ENCODE measurements at regions not wholly inside any gene's neighbourhood (a gene's known extent, or its start where the extent isn't known, plus 50 kb on each side); places are given as distances from the start of the nearest gene placed in this dataset.
A peak's percentile ranks its signal among the peaks of the same experiment; 100 is the strongest.

GRCh38 chr10:52485462-52485861, 171.4 kb downstream of the DKK1 start:
- no peaks in the 10 kb centered on the region for H3K4me1 ChIP-seq (ENCODE audit: insufficient read depth, low read length, severe bottlenecking)

GRCh38 chr10:52486840-52487611, 172.9 kb downstream of the DKK1 start:
- TF ChIP-seq CTCF (IDR thresholded peaks at IDR 0.05; ENCODE audit: low read length) (no peak), EZH2 (IDR thresholded peaks at IDR 0.05; ENCODE audit: borderline replicate concordance, low read length) (no peak)

More at GRCh38 chr10:52485462-52485861, 171.4 kb downstream of the DKK1 start:
- H3K9me2 ChIP-seq (ENCODE audit: low read depth, low read length), result no peaks in the 10 kb centered on the region
- no peaks in the 10 kb centered on the region for H3K27me3 ChIP-seq (ENCODE audit: insufficient read depth, low read length)
- H2AFZ ChIP-seq (ENCODE audit: low read length), result no peak overlapping the region
- H3K9me3 ChIP-seq (ENCODE audit: low read length), result no peaks in the 10 kb centered on the region
- H3K27ac ChIP-seq (ENCODE audit: low read depth, low read length, poor library complexity, severe bottlenecking), result no peak overlapping the region
- no peaks in the 10 kb centered on the region for H4K20me1 ChIP-seq (ENCODE audit: insufficient read depth, low read length)
- TF ChIP-seq CTCF (IDR thresholded peaks at IDR 0.05; ENCODE audit: low read length), result no peak
- TF ChIP-seq EZH2 (IDR thresholded peaks at IDR 0.05; ENCODE audit: borderline replicate concordance, low read length), result no peak
- no peaks in the 10 kb centered on the region for H3K79me2 ChIP-seq (ENCODE audit: insufficient read depth, low read length)
- no peak overlapping the region for H3K4me3 ChIP-seq (ENCODE audit: low read depth, low read length, poor library complexity, severe bottlenecking)
- H3F3A ChIP-seq (ENCODE audit: insufficient read depth, low read length), result no peaks in the 10 kb centered on the region
- H3K4me2 ChIP-seq (ENCODE audit: low read length), result no peak overlapping the region
- no peak overlapping the region for H3K9ac ChIP-seq (ENCODE audit: low read length)
- no peaks in the 10 kb centered on the region for H3K36me3 ChIP-seq (ENCODE audit: insufficient read depth, low read length)

GRCh38 chr10:52488606-52489485, 174.8 kb downstream of the DKK1 start:
- TF ChIP-seq CTCF (IDR thresholded peaks at IDR 0.05; ENCODE audit: low read length) (peak; percentile 55), EZH2 (IDR thresholded peaks at IDR 0.05; ENCODE audit: borderline replicate concordance, low read length) (no peak)
- H3K4me3 ChIP-seq (ENCODE audit: low read depth, low read length, poor library complexity, severe bottlenecking), result no peak overlapping the region
- no peak overlapping the region for H2AFZ ChIP-seq (ENCODE audit: low read length)
- no peaks in the 10 kb centered on the region for H3K36me3 ChIP-seq (ENCODE audit: insufficient read depth, low read length)
- no peaks in the 10 kb centered on the region for H3K79me2 ChIP-seq (ENCODE audit: insufficient read depth, low read length)
- no peaks in the 10 kb centered on the region for H4K20me1 ChIP-seq (ENCODE audit: insufficient read depth, low read length)
- H3K4me1 ChIP-seq (ENCODE audit: insufficient read depth, low read length, severe bottlenecking), result no peaks in the 10 kb centered on the region
- no peaks in the 10 kb centered on the region for H3F3A ChIP-seq (ENCODE audit: insufficient read depth, low read length)
- no peaks in the 10 kb centered on the region for H3K9me3 ChIP-seq (ENCODE audit: low read length)
- no peak overlapping the region for H3K4me2 ChIP-seq (ENCODE audit: low read length)
- H3K27me3 ChIP-seq (ENCODE audit: insufficient read depth, low read length), result no peaks in the 10 kb centered on the region
- H3K27ac ChIP-seq (ENCODE audit: low read depth, low read length, poor library complexity, severe bottlenecking), result no peak overlapping the region
- no peaks in the 10 kb centered on the region for H3K9me2 ChIP-seq (ENCODE audit: low read depth, low read length)
- H3K9ac ChIP-seq (ENCODE audit: low read length), result no peak overlapping the region

More at GRCh38 chr10:52486840-52487611, 172.9 kb downstream of the DKK1 start:
- Histone ChIP-seq H4K20me1 (ENCODE audit: insufficient read depth, low read length) (no peaks in the 10 kb centered on the region), H3K9ac (ENCODE audit: low read length) (no peak overlapping the region), H3K9me2 (ENCODE audit: low read depth, low read length) (no peaks in the 10 kb centered on the region), H3K4me1 (ENCODE audit: insufficient read depth, low read length, severe bottlenecking) (no peaks in the 10 kb centered on the region), H3K27me3 (ENCODE audit: insufficient read depth, low read length) (no peaks in the 10 kb centered on the region), H3K4me2 (ENCODE audit: low read length) (no peak overlapping the region), H3K79me2 (ENCODE audit: insufficient read depth, low read length) (no peaks in the 10 kb centered on the region), H3K4me3 (ENCODE audit: low read depth, low read length, poor library complexity, severe bottlenecking) (no peak overlapping the region), H3K36me3 (ENCODE audit: insufficient read depth, low read length) (no peaks in the 10 kb centered on the region), H3K9me3 (ENCODE audit: low read length) (no peaks in the 10 kb centered on the region), H3F3A (ENCODE audit: insufficient read depth, low read length) (no peaks in the 10 kb centered on the region), H2AFZ (ENCODE audit: low read length) (no peak overlapping the region), H3K27ac (ENCODE audit: low read depth, low read length, poor library complexity, severe bottlenecking) (no peak overlapping the region)
